GM12892 (cell line): ENCODE measurements at regions not wholly inside any gene's neighbourhood (a gene's known extent, or its start where the extent isn't known, plus 50 kb on each side); places are given as distances from the start of the nearest gene placed in this dataset.

Experiments used
- POLR2A ChIP-seq: IDR thresholded peaks from 2 replicates; pipeline ENCODE4 v1.6.1; 2011; ENCODE audit warnings: low read depth, low read length, control low read depth
- TAF1 ChIP-seq: IDR thresholded peaks from 2 replicates; pipeline ENCODE4 v1.6.1; 2011; ENCODE audit warnings: low read depth, mild to moderate bottlenecking, control low read depth, low read length, borderline replicate concordance

GRCh38 chrX:117538178-117539089, 578.2 kb downstream of the KLHL13 start:
- TF ChIP-seq POLR2A (no peak), TAF1 (no peak)
